ENCODE measurements at regions not wholly inside any gene's neighbourhood (a gene's known extent, or its start where the extent isn't known, plus 50 kb on each side); places are given as distances from the start of the nearest gene placed in this dataset.

DNA sequence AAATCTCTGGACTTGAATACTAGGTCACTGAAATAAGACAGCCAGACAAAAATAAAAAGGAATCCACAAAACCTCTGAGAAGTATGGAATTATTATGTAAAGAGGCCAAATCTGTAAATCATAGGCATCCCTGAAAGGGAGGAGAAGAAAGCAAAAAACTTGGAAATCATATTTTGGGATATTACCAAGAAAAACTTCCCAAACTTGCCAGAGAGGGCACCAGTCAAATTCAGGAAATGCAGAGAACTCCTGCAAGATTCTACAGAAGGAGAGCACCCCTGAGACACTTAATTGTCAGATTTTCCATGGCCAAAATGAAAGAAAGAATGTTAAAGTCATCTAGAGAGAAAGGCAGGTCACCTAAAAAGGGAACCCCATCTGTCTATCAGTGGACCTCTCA, 862.3 kb upstream of the PRMT6 start:
- TF ChIP-seq, protein P1, sequence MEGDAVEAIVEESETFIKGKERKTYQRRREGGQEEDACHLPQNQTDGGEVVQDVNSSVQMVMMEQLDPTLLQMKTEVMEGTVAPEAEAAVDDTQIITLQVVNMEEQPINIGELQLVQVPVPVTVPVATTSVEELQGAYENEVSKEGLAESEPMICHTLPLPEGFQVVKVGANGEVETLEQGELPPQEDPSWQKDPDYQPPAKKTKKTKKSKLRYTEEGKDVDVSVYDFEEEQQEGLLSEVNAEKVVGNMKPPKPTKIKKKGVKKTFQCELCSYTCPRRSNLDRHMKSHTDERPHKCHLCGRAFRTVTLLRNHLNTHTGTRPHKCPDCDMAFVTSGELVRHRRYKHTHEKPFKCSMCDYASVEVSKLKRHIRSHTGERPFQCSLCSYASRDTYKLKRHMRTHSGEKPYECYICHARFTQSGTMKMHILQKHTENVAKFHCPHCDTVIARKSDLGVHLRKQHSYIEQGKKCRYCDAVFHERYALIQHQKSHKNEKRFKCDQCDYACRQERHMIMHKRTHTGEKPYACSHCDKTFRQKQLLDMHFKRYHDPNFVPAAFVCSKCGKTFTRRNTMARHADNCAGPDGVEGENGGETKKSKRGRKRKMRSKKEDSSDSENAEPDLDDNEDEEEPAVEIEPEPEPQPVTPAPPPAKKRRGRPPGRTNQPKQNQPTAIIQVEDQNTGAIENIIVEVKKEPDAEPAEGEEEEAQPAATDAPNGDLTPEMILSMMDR (conservative IDR thresholded peaks at IDR 0.05), result no peak
- no peak for TF ChIP-seq EZH2 (IDR thresholded peaks at IDR 0.05; ENCODE audit: low read depth)

Data from PC-9 (cell line).